ENCODE measurements at regions not wholly inside any gene's neighbourhood (a gene's known extent, or its start where the extent isn't known, plus 50 kb on each side); places are given as distances from the start of the nearest gene placed in this dataset.
"Not testable (repeated sequence)": the region's sequence is repeated elsewhere in the genome, so short reads cannot be mapped to it uniquely, and the experiment has no call there.

GRCh38 chrX:25503826-25504225 lies 488.1 kb upstream of the ARX start:
- DNase-seq: no peak

- DNase-seq: no peak
Measured at GRCh38 chrX:25507801-25508200, 492.0 kb upstream of the ARX start.

GRCh38 chrX:25519258-25519657 lies 503.5 kb upstream of the ARX start:
- DNase-seq: no peak

GRCh38 chrX:25522443-25523010 lies 506.8 kb upstream of the ARX start:
- DNase-seq: not testable (repeated sequence)

GRCh38 chrX:25523574-25524540 lies 508.1 kb upstream of the ARX start:
- peak in 1 of 2 experiments; percentile 6 for DNase-seq

- no peak for DNase-seq
Measured at GRCh38 chrX:25527156-25527555, 511.4 kb upstream of the ARX start.

GRCh38 chrX:25527596-25527995 lies 511.8 kb upstream of the ARX start:
- DNase-seq: no peak

- no peak for DNase-seq
Measured at GRCh38 chrX:25531096-25531495, 515.3 kb upstream of the ARX start.

- DNase-seq: no peak
Measured at GRCh38 chrX:25534091-25534490, 518.3 kb upstream of the ARX start.

GRCh38 chrX:25536307-25536970 lies 520.7 kb upstream of the ARX start:
- DNase-seq: no peak

- no peak for DNase-seq
Measured at GRCh38 chrX:25537699-25538098, 521.9 kb upstream of the ARX start.

GRCh38 chrX:25544641-25545040 lies 528.9 kb upstream of the ARX start:
- no peak for DNase-seq

GRCh38 chrX:25548811-25549210 lies 533.0 kb upstream of the ARX start:
- DNase-seq: no peak

GRCh38 chrX:25555521-25555920 lies 539.8 kb upstream of the ARX start:
- DNase-seq: no peak

- DNase-seq: no peak
Measured at GRCh38 chrX:25558137-25558536, 542.4 kb upstream of the ARX start.

- no peak for DNase-seq
Measured at GRCh38 chrX:25561190-25561589, 545.4 kb upstream of the ARX start.

GRCh38 chrX:25573631-25574030 lies 557.9 kb upstream of the ARX start:
- no peak for DNase-seq

GRCh38 chrX:25596921-25597320 lies 541.2 kb upstream of the MAGEB18 start:
- no peak for DNase-seq

- DNase-seq: no peak
Measured at GRCh38 chrX:25597551-25597950, 540.6 kb upstream of the MAGEB18 start.

GRCh38 chrX:25599061-25599460 lies 539.1 kb upstream of the MAGEB18 start:
- DNase-seq: no peak

GRCh38 chrX:25600776-25601175 lies 537.4 kb upstream of the MAGEB18 start:
- DNase-seq: no peak

- DNase-seq: no peak
Measured at GRCh38 chrX:25601323-25601722, 536.8 kb upstream of the MAGEB18 start.

GRCh38 chrX:25618248-25618647 lies 519.9 kb upstream of the MAGEB18 start:
- DNase-seq: no peak

- DNase-seq: no peak
Measured at GRCh38 chrX:25640276-25640675, 497.9 kb upstream of the MAGEB18 start.
